ENCODE measurements at regions not wholly inside any gene's neighbourhood (a gene's known extent, or its start where the extent isn't known, plus 50 kb on each side); places are given as distances from the start of the nearest gene placed in this dataset.
"Not testable (repeated sequence)": the region's sequence is repeated elsewhere in the genome, so short reads cannot be mapped to it uniquely, and the experiment has no call there.

DNA sequence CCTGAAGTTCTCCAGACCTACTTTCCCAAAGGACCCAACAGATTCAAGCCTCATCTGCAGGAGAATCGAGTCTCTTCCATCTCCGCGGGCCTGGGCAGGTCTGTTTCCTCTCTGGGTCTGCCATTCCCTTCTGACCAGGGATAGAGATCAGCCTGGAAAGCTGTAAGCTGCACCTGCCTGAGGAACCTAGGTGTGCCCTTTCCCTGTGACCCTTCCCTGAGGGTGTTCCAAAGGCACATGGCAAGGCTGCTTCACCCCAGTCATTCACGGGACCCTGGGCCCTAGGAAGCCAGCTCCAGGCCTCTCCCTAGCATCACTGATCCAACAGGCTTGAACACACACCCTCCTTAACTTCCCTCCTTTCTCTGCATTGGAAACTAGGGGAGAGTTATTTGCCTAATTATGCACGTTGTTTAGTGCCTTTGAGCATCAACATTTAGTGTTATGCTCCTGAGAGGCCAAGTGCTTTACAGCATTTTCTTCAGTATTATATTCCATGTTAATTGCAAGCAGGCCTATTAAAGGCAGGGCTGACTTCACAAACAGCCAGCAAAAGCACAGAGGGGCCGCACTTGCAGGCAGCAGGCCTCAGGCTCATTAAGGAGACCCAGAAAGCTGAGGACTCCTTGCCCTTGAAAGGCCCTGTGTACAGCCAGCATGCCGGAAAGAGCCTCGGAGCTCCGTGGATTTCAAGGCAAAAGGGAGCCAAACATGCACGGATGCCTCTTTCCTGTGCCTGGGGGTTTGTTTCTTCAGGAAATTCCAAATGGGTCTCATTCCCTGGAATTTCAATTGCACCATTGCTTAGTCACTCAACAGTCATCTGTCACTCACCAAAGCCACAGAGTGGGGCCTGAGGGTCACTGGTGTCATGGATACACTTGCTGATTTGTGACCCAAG lies 91.0 kb upstream of the FAM20C start:
- DNase-seq (ENCODE audit: low read depth): no peak

DNA sequence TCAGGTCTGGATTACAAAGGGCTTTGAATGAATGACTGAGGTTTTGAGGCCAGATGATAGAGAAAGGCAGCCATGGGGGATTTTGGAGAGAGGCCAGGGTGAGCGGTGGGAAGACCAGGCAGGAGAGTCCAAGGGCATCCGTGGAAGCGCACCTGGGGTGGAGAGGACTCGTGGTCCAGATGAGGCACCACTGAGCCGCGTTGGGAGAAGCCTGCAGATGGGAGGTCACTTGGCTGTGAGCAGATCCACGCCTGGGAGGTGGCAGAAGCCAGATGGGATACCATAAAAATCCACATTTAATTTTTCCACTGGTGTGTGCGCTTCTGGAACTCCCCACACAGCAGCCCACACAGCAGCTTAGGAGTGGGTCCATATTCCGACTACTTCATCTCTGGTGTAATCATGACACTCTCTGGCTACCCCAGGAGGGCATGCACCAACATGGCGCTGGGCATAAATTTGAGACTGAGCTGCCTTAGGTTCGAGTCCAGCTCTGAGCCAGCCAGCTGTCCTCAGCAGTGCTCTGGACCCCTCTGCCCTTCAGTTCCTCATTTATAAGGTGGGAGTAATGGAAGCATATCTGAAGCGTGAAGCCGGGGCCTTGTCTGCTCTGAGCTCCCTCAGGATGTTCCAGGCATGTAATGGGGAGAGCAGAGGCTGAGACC lies 90.2 kb upstream of the FAM20C start:
- no peak for DNase-seq (ENCODE audit: low read depth)

DNA sequence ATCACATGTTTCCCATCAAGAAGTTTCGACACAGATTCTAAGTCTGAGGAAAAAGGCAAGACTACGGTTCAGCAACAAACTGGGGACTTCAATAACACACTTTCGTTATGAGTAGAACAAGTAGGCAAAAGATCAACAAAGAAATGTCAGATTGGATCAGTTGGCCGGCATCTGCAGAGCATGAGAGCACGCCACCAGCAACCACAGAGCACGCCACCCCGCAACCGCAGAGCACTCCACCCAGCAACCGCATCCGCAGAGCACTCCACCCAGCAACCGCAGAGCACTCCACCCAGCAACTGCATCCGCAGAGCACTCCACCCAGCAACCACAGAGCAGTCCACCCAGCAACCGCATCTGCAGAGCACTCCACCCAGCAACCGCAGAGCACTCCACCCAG lies 89.7 kb upstream of the FAM20C start:
- DNase-seq (ENCODE audit: low read depth): no peak

DNA sequence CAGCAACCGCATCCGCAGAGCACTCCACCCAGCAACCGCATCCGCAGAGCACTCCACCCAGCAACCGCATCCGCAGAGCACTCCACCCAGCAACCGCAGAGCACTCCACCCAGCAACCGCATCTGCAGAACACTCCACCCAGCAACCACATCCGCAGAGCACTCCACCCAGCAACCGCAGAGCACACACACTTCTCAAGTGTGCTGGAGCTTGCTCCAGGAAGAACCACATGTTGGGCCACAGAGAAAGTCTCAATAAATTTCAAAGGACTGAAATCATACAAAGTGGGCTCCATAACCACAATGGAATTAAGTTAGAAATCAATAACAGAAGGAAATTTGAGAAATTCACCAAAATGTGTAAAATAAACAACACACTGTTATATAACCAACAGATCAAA lies 88.4 kb upstream of the FAM20C start:
- DNase-seq (ENCODE audit: low read depth): not testable (repeated sequence)

DNA sequence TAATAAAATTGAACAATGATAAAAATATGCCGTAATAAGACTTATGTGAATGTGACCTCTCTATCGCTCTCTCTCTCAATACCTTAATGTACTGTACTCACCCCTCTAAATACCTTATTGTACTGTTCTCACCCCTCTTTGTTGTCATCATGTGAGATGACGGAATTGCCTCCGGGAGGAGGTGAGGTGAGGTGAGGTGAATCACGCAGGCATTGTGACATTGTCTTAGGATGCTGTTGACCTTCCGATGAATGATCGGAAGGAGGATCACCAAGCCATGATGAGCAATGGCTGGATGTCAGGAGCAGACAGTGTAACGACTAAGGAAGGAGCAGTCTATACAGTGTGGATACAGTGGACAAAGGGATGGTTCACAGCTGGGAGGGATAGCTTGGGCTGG lies 87.4 kb upstream of the FAM20C start:
- no peak for DNase-seq (ENCODE audit: low read depth)

DNA sequence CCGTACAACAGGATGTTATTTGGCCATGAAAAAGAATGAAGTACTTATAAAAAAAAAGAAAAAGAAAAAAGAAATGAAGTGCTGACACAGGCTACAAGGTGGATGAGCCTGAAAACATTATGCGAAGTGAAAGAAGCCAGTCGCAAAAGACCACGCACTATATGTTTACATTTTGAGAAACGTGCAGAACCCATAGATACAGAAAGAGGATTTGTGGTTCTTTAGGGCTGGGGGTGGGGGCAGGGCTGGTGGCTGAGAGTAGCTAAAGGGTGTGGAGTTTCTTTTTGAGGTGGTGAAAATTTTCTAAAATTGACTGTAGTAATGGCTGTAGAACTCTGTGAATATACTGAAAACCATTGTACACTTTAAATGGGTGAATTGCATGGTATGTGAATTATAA lies 86.0 kb upstream of the FAM20C start:
- no peak for DNase-seq (ENCODE audit: low read depth)

DNA sequence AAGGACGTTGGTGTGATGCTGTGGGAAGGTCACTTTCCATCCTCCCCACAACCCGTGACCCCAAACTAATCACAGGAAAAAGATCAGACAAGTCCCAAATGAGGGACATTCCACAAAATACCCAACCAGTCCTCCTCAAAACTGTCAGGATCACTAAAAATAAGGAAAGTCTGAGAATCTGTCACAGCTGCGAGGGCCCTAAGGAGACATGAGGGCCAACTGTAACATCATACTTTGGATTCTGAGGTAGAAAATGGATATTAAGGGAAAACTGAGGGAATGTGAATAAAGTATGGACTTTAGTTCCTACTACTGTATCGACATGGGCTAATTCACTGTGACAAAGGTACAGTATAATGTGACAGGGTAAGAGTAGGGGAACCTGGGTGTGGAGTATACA lies 85.1 kb upstream of the FAM20C start:
- DNase-seq (ENCODE audit: low read depth): no peak

DNA sequence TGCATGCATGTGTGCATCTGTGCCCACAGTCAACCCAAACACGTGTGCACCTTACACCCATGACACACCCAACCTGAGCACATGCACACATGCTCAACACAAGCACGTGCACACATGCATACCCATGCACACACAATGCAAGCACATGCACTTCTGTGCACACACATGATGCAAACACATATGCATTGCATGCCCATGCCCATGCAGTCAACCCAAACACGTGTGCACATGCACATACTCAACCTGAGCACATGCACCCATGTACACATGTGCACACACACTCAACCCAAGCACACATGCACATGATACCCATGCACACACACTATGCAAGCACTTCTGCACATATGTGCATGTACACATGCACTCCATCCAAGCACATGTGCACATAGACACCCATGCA lies 84.5 kb upstream of the FAM20C start:
- DNase-seq (ENCODE audit: low read depth): no peak

DNA sequence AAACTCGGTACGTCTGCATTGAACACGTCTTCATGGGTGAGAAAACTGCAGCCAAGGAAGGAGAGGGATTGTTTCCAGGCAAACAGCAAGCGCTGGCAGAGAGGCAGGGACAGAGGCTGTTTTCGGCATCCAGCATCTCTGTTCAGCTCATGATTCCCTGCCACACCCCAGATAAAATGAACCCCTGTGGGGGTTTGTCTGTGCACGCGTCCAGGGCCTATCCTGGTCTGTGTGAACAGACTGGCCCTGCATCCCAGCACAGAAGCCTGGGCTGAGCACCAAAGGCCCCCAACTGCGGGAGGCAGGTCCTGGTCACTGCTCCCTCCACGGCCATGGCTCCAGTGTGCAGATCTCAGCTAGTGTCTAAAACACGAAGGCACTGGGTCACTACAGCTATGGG lies 83.3 kb upstream of the FAM20C start:
- DNase-seq (ENCODE audit: low read depth): no peak

DNA sequence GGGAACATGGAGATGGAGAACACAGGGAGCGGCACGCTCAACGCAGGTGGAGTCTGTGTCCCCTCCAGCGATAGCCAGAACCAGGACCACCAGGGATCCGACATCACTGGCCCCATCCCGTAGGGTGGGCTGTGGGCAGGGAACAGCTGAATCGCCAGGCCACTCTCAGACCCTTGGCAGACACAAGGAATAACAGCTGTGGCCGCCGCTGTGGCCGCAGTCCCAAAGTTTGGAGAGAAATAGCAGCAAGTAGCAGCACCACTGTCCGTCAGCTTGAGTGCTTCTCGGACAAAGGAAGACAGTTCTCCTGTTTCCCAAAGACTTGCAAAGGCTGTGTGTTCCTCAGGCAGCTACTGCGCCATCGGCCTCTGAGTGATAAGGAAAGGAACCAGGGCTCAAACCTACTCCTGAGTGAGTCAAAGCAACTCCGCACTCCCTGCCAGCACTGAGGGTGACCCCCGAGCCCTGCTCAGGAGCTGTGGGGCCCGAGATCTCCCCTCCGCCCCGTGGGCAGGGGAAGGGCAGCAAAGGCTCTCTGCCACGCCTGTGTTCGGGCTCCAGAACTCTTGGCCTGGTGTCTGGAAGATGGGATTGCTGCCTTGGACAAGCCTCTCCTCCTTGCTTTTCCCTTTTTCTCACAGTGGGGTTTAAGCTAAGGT lies 82.3 kb upstream of the FAM20C start:
- DNase-seq (ENCODE audit: low read depth): no peak

DNA sequence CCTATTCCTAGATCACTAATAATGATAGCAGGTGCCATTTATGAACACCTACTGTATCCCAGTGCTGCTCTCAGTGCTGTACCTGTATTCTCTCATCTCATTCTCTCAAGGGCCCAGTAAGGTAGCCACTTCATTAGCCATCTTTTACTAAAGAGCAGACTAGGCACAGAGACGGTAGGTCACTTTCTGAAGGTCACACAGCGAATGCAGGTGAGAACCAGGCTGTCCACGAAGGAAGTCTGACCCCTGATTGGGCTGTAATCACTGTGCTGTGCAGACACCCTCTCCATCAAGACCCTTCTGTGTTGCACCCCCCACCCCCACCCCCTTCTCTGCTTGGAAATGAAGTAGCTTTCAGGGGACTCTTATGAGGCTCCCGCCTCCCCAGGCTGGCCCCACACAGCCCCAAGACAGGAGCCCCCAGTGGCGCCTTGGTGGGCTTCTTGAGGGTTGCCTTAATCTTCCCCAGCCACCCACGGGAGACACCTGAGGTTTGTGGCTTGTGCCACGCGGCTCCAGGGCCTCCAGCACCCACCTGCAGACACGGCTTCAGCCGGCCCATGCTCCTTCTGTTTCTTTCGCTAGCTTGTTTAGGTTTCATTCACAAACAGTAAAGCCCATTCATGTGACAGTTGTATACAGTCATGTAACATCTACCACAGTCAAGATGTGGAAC lies 81.7 kb upstream of the FAM20C start:
- no peak for DNase-seq (ENCODE audit: low read depth)

DNA sequence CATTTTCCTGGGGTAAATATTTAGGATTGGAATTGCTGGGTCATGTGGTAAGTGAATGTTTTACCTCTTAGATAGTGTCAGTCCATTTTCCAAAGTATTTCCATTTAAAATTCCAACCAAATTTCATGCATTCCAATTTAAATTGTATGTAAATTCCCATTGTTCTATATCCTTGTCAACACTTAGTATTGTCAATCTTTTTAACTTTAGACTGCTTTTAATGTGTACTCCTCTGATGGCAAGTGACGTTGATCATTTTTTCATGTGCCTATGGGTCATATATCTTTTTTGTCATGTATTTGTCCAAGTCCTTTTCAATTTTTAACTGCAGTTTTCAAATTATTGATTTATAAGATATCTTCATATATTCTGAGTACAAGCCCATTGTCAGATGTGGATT lies 80.8 kb upstream of the FAM20C start:
- DNase-seq (ENCODE audit: low read depth): no peak

DNA sequence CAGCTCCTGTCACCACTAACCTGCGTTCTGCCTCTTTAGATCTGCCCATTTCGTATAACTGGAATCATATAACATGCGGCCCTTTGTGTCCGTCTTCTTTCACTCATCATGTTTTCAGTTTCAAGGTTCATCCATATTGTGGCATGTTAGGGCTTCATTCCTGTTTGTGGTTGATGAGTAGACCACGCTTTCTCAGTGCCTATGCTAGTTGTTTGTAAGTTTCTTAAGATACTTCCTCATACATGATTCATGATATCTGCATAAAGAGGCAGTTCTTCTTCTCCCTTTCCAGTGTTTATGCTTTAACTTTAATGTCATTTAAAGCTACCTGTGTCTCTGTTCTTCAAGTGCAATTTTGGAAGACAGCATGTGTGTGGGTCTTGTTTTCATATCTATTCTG lies 79.5 kb upstream of the FAM20C start:
- no peak for DNase-seq (ENCODE audit: low read depth)

DNA sequence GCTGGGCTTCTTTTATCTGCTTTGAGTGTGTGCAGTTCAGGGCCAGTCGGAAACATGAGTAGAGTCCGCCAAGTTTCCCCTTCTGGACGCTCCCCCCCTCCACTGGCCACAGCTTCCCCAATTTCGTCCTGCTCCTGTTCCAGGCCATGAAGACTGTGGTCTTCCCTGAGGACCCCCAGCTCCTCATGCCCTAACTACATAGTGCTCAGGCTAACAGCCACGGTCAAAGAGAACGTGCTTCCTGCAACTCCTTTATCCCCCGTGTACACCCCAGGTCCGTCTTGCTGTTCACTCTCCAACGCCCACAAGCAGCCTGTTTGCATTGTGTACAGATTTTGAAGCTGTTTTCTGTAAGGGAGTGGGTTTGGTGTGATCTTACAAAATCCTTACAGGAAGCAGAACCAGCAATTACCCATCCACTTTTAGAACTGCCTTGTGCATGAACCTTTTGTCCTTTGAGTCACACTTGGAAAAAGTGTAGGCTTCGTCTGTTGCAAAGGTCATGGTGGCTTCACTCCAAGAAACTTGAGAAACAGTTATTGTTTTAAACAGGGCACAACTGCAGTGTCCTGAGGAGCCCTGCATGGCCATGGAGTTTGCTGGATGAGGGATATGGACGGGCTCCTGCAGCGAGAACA lies 77.0 kb upstream of the FAM20C start:
- DNase-seq (ENCODE audit: low read depth): peak; percentile 39

DNA sequence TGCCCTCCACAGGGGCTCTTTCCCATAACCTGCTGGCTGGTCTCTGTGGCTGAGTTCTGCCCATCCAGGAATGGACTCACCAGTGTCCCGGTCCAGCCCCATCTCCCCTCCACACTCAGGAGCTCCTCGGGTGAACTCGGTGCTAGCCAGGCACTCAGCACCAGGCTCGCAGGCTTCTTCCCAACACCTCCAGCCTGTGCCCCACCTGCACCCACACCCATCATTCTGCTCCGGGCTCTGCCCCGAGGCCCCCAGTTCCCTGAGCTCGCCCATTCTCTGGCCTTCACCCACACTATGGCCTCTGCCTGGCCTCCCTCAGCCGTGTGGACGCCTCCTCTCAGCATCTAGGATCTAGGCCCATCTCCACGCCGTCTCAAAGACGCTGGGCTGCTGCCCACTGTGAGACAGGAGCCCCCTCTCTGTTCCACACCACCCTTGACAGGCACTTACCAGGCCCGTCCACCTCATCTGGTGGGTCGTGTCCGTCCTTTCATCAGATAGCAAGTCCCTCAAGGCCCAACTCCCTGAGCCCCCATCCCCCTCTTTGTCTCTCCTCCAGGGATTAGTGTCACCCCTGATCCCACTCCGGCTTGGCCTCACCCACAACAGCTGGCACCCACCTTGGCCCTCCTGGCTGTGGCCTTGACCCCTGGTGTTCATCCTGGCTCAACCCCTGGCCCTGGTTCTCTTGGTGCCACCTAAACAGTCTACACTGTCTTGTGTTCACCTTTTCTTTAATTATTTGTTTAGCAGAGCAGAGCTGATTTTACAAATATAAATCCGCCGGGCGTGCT lies 76.0 kb upstream of the FAM20C start:
- DNase-seq (ENCODE audit: low read depth): no peak

DNA sequence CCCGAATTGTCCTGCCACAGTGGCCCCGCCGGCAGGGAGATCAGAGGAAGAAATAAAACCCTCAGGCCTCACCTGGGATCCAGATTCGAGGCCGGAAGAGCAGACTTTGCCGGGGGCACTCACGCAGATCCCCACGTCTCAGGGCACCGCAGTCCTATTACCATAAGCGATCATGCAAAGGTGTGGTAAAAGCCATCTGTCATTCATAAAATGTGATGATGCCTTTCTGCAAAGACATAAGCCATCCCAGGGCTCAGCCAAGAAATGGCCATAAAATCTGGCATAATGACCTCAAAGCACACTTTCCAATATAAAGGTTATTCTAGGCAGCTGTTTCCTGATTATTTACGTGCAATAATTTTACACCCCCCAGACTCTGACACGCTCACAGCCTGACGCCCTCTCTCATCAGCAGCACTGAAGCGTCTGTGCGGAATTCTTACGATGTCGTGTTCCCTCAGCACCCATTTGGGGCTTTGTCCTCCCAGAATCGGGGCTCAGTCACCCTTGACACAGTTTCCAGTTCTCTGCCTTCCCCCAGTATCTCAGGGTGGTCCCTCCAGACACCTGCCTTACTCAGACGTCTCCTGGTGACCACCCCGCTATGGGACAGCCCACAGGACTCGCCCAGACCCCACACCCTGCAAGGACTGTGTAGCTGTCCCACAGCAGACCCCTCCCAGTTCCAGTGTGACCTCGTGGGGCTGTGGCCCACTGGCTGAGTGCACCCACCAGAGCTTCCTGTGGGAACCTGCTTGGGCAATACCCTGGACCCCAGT lies 74.3 kb upstream of the FAM20C start:
- DNase-seq (ENCODE audit: low read depth): no peak

DNA sequence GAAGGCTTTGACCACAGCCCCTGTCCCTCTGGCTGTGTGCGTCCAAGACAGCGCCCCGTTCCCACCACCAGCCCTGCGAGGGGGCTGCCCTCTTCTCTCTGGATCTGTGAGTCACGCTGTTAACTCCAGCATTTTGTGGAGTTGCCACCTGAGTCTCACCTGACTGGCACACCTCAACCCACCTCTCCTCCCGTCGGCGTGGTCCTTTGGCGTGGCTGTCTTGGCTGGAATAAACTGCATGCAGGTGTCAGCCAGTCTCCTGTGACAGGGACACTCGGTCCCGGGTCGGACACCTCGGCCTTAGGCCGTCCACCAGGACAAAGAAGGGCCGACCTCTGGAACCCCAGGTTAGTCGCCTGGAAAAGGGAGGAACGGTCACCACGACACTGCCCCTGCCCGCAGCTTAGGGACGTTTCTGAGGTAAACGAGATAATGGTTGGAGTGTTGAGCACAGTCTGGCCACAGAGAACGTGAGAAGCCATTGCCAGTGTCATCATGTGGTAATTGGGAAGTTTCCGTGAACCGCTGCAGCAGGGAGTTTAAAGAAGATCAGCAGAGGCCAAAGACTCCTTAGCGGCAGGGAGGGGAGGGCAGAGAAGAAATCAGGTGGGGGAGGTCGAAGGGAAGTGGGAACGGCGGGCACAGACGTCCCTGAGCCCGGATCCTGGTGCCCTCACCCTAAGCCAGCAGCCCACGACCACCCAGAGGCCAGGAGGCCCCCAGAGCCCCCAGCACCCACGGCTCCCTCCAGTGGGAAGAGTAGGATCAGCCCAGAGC lies 73.6 kb upstream of the FAM20C start:
- DNase-seq (ENCODE audit: low read depth): no peak

DNA sequence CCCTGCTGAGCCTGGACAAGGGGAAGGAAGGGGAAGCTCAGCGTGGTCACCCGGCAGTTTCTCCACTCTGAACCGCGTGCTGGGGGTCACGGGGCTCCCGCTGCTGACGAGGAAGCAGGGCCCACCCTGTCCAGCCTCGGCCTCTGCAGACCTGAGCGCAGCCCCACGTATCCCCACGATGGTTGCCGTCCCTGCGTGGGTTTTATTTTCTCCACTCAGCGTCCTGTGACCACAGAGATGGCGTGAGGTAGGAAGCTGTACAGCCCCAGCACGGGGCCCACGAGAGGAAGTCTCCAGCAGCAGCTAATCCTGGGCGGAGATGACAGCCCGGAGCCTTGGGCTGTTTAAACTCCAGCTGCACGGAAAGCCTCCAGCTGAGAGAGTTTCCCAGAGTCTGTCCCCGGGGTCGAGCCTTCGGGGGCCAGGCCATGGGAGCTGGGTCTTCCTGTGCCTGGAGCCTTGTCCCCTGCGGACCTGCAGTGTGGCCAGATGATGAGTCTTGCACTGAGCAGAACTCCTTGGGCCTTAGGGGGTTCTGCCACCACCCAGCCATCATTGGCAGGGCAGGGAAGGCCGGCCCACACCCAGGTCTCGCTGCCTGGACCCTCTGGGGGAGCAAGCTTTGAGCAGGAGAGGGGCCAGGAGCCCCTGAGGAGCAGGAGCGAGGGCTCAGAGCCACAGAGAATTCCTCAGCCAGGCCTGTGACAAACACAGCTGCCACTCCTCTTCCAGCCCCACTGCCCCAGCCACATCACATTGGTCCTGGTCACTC lies 72.8 kb upstream of the FAM20C start:
- no peak for DNase-seq (ENCODE audit: low read depth)

Data from fibroblast of the conjunctiva (primary cell).